ENCODE measurements at regions not wholly inside any gene's neighbourhood (a gene's known extent, or its start where the extent isn't known, plus 50 kb on each side); places are given as distances from the start of the nearest gene placed in this dataset.

DNA sequence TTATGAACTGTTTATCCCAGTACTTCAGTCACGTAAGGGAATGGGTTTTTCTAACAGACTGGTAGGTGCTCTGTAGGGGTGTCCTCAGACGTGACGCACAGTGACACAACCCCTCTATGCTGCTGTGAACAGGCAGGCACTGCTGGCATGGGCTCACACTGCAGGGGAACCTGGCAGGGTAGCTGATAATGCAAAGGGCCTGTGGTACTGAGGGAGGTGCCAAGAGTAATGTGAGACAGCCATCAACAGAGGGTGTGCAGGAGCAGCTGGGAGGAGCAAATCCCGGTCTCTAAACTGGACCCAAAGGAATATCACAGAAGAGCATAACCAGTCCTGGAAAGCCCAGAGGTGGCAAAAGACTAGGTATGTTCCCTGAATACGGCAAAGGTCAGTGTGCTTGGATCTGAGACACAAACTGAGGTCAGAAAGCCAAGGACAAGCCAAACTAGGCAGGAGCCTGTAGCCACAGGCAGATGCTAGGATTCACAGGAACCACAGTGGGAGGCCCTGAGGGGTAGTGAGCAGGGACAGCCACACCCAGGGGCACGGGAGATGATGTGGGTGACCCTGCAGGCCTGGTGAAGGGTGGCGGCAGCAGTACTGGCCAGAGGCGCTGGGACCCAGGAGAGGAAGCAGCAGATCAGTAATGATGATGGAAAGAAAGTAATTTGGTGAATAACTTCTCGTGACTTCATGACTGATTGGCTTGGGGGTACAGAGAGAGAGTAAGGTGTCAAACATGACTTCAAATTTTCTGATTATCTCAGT is 248.1 kb upstream of the CHRNA7 start:
- DNase-seq: no peak

DNA sequence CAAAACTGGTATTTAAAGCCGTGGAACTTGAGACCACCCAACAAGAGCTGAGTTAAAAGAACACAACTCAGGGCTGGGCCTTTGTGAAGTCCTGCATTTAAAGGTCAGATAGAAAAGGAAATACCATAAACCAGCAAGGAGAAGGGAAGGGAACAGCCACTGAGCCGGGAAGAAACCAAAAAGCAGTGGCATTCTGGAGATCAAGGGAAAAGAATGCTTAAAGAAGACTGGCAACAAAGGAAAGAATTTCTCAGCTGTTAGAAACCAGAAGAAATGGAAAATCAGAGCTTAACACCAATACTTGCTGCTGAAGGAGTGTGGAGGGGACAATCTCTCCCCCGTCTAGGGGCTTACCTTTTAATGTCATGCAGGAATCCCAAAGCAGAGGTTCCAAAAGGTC is 247.4 kb upstream of the CHRNA7 start:
- DNase-seq: no peak

DNA sequence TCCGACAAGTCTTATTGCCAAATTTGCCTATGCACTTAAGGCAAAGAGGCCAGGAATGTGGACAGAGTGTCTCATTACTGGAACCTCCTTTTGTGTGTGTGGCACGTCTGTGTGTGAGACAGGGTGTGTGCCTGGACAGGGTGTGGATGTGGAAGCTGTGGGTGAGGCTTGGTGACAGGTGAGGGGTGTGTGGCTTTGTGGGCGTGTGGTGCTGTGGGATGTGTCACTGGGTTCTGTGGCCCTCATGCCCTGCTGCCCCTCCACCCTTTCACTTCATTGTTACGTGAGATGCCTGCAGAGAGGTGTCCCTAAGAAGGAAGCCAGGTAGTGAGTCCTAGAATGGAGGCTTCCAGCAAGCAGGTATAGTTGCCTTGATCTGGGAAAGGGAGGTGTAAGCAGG is 244.0 kb upstream of the CHRNA7 start:
- no peak for DNase-seq

DNA sequence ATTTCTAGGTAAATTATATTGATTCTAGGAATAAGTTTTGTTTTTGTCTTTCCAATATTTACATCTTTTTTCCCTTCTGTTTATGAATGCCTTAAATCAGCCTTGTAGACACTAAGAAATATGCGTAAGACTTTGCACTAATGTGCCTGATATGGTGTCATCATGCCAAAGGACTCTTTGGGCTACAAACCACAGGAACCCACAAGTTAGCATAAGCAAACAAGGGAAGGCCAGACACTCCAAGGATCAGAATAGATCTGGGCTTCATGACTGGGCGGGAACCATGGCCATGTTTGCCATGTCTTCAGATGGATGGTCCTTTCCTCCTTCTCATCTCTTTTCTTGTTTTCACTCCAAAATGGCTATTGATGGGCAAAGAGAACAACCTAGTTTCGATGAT is 242.2 kb upstream of the CHRNA7 start:
- DNase-seq: no peak

DNA sequence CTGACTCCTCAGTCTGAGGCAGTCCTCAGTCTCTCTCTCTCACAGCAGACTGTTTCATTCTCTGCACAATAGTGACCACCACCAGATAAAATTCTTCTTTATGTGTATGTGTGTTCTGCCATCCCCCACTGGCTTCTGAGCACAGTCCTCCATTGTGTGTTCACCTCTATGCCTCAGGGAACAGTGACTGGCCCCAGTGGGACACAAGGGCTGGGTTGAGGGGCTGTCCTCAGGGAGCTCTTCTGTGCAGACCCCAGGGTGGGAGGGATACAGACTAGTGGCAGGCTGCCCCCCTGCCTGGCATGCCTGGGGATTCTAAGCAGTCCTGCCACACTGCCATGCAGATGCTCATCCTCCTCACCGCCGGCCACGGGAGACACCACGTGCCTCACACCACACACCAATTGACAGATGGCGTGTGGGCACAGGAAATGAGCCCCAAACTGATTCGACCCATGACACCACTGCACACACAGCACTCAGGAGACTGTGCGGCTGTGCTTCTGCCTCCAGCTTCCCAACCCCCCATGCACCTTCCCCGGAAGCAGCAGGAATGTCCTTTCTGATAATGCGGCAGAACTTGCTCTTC is 237.6 kb upstream of the CHRNA7 start:
- DNase-seq: no peak

DNA sequence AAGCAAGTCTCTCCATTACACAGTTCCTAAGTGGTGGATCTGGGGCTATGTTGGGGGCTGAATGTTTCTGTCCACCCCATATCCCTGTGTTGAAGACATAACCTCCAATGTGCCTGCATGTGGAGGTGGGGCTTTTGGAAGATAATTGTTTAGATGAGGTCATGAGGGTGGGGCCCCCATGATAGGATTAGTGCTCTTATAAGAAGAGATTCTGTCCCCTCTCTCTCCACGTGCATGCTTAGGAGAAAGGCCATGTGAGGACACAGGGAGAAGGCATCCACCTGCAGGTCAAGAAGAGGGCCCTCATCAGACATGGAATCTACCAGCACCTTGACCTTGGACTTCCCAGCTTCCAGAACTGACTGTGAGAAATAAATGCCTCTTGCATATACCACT is 231.0 kb upstream of the CHRNA7 start:
- DNase-seq: no peak

DNA sequence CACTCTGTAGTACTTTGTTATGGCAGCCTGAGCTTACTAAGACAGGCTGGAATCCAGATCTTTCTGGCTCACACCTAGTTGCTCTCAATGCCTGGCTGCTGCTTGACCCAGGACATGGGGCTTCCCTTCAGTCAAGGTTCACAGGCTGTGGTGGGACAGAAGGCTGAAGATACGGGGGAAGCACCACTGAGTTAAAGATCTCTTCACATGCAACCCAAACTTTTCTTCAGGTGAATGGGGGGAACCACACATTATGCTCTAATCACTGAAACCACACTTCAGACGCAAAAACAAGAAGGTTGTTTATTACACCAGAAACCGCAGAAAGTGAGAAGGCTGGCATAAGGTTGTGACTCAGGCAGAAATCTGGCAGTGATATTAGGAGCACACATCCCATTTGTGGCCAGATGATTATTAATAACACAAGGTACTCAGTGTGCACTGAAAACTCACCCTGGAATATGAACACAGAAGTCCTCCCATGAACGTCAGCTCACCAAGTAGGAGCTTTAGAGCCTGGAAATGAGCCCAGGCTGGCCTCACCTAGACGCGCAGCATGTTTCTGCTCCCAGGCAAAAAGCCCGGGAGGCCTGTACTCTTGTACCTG is 230.5 kb upstream of the CHRNA7 start:
- no peak for DNase-seq

DNA sequence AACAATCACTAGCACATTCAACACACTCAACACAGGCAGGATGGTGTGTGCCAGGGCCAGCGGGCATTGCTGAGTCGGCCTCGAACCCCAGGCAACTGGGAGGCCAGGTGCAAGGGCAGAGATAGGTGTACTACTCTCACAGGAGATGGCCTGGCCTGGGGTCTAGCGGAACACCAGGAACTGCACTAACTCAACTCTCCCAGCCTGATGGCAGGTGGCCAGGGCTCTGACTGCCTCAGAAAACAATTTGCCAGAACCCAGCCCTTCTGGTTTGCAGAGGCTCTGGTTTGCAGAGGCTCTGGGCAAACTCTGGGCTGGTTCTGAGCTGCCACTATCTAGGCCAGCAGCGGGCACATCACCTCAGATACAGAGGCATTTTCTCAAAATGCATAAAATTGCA is 229.2 kb upstream of the CHRNA7 start:
- DNase-seq: peak; percentile 18 to 24

DNA sequence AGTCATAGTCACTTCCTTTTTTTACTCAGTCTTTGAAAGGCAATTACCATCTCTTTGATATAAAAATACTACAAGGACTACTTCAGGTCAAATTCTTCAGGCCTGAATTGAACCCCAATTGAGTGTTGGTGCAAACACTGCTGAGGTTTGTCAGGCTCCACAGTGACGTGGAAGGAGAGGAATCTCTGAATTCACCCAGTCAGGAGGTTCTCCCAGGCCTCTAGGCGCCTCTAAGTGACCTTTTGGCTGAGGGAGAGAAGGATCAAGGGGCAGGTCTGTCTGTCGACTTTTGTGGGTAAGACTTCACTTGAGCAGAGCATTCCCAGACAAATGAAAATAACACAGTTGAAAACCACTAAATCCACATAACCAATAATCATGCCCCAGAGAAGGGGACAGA is 227.6 kb upstream of the CHRNA7 start:
- DNase-seq: no peak

DNA sequence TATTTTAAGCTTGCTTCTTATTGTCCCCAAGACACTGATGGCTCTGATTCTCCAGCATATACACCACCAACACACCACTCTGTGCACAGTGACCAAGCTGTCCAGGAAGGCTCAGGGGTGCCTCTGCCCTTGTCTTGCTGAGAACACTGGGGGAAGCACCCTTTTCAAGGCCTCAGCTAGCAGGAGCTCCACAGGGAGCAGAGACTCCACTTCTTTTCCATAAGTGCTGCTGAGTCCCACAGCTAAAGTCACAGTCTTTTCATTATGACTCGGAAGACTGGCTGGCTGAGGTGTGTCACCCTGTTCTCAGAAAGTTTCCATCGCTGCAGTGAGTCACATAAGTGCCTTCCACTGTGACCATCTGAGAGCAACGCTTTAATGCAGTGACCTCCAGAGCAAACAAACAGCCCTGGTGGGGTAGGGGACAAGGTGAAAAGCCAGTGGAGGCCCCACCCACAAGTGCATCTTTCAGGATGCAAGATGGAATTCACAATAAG is 226.9 kb upstream of the CHRNA7 start:
- no peak for DNase-seq

DNA sequence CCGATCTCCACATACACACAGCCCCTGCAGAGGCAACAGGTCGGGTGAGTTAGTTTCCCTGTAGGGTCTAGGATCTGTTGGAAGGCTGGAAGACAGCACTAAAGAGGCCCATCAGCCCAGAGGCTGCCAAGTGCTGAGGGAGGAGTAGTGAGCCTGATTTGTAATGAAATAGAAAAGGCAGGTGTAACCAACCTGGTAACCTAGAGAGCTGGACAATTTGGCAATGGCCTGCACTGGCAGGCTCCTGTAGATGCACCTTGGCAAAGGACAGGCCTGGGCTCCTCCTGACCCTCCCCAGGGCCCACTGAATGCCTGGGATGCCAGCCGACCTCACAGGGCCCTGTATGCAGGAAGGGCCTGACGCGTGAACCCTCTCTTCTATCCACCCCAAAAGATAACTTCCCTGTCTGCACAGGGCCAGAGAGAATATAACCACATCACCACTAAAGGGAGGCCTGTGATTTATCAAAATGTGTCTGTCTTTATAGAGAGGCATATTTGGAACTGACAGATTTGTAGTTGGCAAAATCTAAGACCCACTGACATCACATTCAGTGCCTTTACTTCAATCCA is 225.1 kb upstream of the CHRNA7 start:
- DNase-seq: no peak

DNA sequence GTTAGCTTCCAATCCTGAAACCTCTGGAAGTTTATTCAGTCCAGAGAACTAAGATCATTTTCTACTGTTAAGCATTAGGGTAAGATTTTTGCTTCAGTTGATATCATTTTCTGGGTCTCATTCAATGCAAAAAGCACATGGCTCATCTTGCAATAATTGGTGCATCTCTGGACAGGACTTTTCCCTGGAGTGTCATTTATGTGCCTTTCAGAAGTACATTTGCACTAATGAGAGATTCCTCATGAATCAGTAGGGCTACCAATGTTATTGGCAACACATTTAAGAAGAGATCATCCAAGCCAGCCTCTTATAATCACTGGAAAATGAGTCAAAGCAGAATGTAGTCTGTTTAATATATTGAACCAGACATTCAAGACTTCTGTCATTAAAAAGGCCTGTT is 224.2 kb upstream of the CHRNA7 start:
- no peak for DNase-seq

DNA sequence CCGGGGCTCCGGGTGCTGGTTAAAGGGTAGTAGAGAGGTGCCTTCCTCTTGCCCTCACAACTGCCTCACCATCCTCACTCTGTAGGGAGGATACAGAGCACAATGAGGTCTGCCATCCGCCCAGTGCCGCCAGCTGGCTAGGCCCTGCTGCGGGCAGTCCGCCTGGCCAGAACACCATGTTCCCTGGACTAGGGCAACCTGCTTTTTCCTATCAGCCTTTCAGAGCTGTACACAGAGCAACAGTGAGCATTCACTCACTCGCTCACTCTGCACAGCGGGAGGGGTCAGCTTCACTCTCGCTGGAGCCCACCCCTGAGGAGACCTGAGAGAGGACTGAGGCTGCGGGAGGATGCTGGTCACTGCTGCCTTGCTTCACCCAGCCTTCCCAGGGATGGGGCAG is 218.7 kb upstream of the CHRNA7 start:
- DNase-seq: no peak

DNA sequence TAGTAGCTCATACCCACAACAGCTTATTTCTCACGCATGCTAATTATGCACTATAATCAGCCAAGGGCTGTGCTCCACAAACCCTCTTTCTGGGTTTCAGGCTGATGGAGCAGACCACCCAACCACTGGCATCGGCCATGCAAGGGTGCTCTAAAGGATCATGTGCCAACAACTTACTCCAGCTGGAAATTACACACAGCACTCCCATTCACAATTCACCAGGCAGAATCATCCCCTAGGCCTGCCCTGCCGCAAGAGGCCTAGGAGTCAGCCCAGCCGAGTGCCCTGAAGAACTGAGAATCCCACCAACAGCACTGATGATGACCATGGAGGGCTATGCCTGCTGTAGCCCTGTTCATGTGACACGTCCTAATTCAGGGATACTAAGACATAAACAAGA is 216.2 kb upstream of the CHRNA7 start:
- no peak for DNase-seq

DNA sequence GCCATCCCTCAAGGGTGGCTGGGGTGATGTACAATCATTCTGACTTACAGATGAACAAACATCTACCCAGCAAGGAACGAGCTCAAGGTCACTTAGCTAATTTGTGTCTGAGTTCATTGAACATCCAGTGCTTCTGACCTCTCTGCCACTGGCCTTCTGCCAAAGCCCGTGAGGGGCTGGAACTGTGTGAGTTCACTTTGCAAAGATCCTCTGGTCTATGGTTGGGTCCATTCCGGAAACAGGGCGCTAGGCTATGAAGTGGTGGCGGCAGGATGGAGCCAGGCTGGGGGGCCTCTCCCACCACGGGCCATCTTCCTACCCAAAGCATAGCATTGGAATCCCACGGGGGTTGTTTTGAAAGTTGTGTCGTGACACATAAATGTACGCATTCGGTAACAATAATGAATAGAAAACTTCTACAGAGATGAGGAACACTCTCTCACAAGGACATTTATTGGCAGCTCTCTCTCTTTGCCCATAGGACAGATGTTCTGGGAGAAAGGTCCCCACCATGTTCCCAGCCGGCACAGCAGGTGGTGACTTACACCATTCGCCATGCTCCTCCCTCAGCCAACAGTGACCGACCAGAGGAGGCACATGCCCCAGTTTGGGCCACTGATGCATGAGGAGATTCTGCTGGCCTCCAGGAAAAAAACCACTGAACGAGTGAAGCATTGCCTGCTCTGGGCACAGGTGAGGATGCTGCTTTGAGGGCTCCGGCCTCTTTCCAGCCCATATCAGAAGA is 214.7 kb upstream of the CHRNA7 start:
- no peak for DNase-seq

DNA sequence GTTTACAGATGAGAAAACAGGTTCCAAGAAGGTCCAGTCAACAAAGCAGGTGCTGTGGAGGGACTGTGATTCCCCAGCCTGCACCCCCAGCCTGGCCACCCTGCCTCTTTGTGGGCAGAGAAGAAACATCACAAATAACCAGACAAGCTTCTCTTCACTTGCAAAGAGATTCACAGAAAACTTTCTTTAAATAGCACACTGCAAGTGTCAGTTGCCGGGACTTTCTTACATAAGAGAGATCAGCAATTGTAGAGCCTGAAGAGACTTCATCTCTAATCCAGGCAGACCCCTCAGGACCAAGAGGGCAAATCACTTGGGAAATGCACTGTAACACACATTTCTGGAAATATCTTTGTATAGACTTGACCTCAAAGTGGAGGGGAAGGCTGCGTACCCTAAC is 207.9 kb upstream of the CHRNA7 start:
- no peak for DNase-seq

DNA sequence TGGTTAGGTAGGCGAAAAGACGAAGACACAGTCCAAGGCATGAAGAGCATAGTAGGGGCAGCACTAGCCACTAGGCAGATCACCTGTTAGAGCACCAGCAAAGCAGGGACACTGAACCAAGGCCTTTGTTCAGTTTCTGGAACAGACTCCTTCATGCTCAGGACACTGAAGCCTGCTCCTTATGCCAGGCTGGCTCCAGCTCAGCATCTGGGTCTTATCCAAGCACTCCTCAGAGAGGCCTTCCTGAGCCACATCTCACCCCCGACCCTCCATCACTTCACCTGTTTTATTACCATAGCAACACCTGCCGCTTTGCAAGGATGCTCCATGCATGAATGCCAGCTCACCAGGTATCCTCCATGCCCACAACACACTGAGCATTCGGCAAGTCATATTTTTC is 206.3 kb upstream of the CHRNA7 start:
- DNase-seq: no peak

DNA sequence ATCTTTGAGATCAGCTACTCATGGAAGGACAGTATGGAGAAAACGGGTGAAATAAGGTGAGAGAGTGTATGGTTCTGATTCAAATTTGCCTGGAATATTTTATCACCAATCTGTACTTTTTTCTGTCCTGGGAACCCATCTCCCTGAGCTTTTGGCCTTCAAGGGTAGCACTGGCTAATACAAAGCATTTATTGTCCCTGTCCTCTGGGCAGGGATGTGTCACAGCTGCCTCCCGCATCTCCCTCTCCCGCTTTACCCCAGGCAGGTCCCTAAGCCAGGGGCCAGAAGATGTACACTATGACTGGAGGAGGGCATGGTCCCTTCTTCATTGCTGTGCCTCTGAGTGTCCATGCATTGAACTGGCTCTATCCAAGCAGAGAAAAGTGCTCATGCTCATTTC is 201.7 kb upstream of the CHRNA7 start:
- no peak for DNase-seq

DNA sequence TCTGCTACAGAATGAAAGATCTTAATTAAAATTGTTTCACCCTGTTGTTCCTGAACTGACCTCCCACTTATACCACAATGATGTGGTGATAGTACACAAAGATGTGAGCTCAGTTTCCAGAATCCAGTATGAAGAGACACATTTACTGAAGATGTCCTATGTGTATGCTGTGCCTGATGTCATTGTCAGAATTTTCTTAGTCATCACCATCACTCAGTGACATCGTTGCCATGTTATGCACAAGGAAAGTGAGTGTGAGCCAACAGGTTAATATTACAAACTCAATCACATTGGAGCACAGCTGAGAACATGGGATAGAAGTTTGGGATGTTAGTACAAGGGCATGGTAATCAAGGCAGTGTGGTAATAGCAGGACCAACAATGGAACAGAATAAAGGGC is 199.7 kb upstream of the CHRNA7 start:
- DNase-seq: no peak

DNA sequence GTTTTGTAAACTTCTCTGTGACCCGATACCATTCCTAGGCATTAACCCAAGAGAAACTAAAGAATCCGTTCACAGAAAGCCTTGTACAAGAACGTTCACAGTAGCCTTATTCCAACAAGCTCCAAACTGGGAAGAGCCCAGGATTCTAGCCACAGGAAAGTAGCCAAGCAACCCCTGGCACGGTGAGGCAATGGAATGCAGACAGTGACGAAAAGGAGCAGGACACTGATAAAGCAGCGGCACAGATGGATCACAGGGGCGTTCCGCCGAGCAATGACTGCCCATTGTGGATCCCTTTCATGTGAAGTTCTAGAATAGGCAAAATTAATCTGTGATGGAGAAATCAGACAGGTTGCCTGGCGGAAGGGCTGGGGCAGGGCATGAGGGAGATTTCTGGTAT is 198.7 kb upstream of the CHRNA7 start:
- DNase-seq: no peak

DNA sequence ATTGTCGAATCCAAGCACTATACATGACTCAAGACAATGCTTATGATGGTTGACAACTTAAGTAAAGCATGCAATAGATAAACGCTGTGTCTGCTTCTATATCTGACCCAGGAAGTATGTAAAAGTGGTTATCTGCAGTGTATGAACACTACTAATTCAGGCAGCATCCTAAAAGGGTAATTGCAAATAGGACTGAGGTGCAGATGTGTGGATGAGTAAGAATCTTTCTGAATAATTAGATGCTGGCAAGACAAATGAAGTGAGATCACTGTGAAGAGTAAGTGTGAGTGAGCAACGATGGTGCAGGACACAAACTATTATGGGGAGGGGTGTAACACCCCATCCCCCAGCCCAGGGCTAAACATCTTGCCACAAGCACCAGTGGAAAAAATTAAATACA is 195.7 kb upstream of the CHRNA7 start:
- no peak for DNase-seq

DNA sequence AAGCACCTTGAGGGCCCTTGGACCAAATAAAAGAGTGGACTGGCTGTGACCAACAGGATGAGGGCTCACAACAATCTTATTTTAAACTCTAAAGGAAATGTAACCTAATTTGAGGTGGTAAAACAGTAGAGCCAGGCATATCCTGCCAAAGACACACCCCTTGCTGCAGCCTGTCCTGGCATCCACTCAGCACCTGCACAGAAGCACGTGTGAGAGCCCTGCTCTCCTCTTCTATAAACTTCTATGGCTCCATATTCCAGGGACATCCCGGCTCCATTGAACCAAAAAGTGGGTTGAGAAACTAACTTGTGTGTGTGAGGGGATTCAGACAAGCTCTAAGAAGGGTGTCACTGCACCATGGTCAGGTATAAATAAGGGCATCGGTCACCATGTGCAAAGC is 190.9 kb upstream of the CHRNA7 start:
- no peak for DNase-seq

DNA sequence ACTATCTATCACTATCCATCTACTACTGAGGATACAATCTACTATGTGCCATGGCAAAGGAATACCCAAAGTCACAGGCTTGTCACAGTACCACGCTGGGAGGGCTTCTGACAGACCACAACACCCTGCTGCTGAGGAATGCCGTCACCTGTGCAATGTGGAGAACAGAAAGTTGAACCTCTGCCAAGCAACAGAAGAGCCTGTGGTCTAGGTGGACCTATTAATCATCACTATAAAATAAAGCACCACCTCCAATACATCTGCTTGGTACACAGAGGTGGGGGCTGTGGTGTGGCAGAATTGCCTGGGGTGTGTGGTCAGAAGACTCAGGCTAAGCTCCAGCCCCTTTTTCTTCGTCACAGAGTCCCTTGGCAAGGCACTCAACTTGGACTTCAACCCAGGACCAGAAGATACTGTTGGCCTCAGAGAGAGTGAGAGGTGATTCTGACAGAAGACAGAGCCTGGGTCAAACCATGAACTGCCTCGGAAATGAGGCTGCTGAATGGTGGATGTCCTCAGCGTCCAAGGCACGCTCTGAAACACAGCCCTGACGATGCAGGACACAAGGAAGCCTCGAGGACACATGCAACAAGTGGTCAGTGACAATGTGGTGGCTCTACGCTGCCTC is 189.4 kb upstream of the CHRNA7 start:
- DNase-seq: no peak

Data from SHP77 (cell line).